ENCODE measurements at regions not wholly inside any gene's neighbourhood (a gene's known extent, or its start where the extent isn't known, plus 50 kb on each side); places are given as distances from the start of the nearest gene placed in this dataset.

DNA sequence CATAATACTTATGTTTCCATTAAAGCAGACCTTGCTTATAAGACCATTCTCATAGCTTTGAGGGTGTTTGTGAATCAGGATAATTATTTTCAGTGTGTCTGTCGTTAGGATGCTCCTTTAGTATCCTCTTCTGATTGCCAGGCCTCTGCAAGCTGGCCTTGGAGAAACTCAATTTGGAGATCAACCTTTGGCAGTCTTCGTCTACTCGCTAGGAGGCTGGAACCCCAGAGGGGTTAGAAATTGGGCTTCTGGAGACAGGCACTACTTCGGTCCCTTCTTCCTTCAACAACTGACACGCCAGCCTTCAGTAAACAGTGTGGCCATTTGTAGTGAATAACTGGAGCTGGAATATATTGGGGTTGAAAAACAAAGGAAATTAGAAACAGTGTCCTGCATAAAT is 100.8 kb upstream of the CITED2 start:
- TF ChIP-seq, protein P1, sequence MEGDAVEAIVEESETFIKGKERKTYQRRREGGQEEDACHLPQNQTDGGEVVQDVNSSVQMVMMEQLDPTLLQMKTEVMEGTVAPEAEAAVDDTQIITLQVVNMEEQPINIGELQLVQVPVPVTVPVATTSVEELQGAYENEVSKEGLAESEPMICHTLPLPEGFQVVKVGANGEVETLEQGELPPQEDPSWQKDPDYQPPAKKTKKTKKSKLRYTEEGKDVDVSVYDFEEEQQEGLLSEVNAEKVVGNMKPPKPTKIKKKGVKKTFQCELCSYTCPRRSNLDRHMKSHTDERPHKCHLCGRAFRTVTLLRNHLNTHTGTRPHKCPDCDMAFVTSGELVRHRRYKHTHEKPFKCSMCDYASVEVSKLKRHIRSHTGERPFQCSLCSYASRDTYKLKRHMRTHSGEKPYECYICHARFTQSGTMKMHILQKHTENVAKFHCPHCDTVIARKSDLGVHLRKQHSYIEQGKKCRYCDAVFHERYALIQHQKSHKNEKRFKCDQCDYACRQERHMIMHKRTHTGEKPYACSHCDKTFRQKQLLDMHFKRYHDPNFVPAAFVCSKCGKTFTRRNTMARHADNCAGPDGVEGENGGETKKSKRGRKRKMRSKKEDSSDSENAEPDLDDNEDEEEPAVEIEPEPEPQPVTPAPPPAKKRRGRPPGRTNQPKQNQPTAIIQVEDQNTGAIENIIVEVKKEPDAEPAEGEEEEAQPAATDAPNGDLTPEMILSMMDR (IDR thresholded peaks at IDR 0.05; ENCODE audit: unreplicated experiment), result no peak
- no TSS peak for BruUV-seq (replicated peaks)
- no peak for DNase-seq (ENCODE audit: unreplicated experiment)
- ChIA-PET CTCF (no interaction called here), POLR2A (no interaction called here)
- no peaks in the 10 kb centered on the region for H3K27me3 Mint-ChIP-seq (ENCODE audit: insufficient read depth, unreplicated experiment)
- H3K9me3 Mint-ChIP-seq (ENCODE audit: unreplicated experiment), result no peaks in the 10 kb centered on the region
- intact Hi-C loops (cut with micrococcal nuclease), result no loop called here
- peaks cover 6% of the 10 kb centered on the region for H3K4me1 Mint-ChIP-seq (ENCODE audit: insufficient read depth, unreplicated experiment)
- no peaks in the 10 kb centered on the region for H3K36me3 Mint-ChIP-seq (ENCODE audit: insufficient read depth, unreplicated experiment)
- no peak overlapping the region for H3K27ac Mint-ChIP-seq (ENCODE audit: low read depth, unreplicated experiment)
- no peak overlapping the region for H3K4me3 Mint-ChIP-seq (ENCODE audit: unreplicated experiment)

DNA sequence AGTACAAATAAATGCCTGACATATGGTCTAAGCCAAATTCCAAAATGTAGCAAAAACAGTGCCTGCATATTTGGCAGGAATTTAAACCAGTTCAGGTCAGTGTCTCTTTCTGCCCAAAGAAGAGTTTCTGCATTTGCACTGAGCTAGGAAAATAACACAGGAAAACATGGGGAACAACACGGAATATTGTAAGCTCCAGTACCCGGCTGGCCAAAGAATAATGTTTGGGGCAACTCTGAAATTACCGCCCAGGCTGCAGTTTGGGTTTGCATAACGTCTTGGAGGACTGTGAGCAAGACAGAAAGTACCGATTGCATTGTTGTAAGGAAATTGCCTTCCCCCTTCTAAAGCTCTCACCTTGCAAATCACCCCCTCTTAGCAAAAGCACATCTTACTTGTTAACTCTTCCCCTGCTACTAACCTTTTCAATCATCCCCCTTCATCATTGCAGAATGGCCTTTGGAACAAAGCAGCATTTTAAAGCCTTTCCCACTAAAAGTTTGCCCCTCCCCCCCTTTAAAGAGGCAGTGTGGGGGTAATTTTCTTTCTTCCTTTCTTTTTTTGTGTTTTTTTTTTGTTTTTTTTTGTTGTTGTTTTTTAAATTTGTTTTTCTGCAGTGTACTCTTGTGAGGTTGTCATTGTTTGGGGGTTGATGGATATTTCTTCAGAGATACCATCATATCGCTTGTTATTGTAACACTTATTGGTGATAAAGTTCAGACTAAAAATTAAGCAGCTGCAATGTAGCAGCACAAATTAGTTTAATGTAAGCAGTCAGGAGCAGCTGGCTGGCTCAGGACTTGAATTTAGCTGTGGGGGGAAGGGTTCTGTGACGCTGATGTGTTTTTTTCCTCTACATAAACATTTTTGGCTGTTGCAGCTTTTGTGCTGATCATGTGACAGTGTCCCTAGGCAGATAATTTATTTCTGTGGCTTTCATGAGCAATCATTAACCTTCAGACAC is 100.0 kb upstream of the CITED2 start:
- intact Hi-C loops (cut with micrococcal nuclease), result no loop called here
- ChIA-PET POLR2A (interaction anchor here (0.5 to 1.4 kb wide), 5 partner anchors 12 to 690 kb away, joined by 3 to 6 read pairs (median 4); no protein-coding TSS in a partner anchor), CTCF (interaction anchor here (0.6 kb wide), 1 partner anchor 783 kb away, joined by 4 read pairs; no protein-coding TSS in a partner anchor)
- Mint-ChIP-seq H3K4me3 (ENCODE audit: unreplicated experiment) (no peak overlapping the region), H3K36me3 (ENCODE audit: insufficient read depth, unreplicated experiment) (no peaks in the 10 kb centered on the region), H3K27me3 (ENCODE audit: insufficient read depth, unreplicated experiment) (no peaks in the 10 kb centered on the region), H3K27ac (ENCODE audit: low read depth, unreplicated experiment) (no peak overlapping the region), H3K4me1 (ENCODE audit: insufficient read depth, unreplicated experiment) (peaks cover 6% of the 10 kb centered on the region), H3K9me3 (ENCODE audit: unreplicated experiment) (no peaks in the 10 kb centered on the region)
- DNase-seq (ENCODE audit: unreplicated experiment), result no peak
- TF ChIP-seq, protein P1 (IDR thresholded peaks at IDR 0.05; ENCODE audit: unreplicated experiment), result no peak
- no TSS peak for BruUV-seq (replicated peaks)

DNA sequence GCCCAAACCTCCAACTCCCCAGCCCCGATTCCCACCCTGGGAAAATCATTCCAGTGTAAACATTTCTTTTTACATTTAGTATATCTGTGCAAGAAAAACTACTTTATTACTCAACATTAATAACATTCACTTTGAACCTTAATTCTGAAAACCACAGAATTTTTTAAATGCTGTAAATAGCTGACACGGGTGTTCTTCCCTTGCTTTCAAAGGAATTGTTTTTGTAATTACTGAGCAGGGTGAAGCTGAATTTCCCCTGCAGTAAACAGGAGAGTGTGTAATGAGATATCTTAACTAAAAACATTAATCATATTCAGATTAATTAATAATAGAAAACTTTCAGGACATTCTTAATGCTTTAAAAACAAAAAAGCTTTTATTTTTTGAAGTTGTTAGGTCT is 99.3 kb upstream of the CITED2 start:
- CTCF ChIA-PET, result interaction anchor here (0.6 kb wide), 1 partner anchor 783 kb away, joined by 4 read pairs; no protein-coding TSS in a partner anchor

DNA sequence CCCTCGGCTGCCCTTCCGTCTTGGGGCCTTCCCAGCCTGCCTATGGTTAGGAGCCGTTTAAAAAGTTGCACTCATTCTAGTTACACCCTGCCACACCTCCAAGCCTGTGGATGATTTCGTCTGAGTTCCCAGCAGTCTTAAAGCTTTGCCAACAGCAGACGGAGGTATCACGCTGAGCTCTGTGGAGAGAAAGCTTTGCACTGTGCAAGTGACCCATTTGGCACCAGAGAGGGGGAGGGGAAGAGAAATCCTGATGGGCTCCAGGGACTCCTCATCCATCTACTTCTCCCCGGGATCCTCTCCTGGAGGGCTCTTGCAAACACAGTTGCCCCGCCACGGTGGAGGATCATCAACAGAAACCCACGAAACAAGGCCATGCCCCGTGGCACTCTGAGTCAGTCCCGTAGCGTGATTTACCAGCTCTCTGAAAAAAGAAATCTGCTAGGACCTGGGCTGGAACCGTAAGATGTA is 98.8 kb upstream of the CITED2 start:
- H3K4me3 Mint-ChIP-seq (ENCODE audit: unreplicated experiment), result no peak overlapping the region
- ChIA-PET POLR2A (interaction anchor here (0.6 to 1.4 kb wide), 4 partner anchors 13 to 1582 kb away, joined by 3 to 5 read pairs (median 4); no protein-coding TSS in a partner anchor), CTCF (no interaction called here)
- no peaks in the 10 kb centered on the region for H3K9me3 Mint-ChIP-seq (ENCODE audit: unreplicated experiment)
- TF ChIP-seq, protein P1 (IDR thresholded peaks at IDR 0.05; ENCODE audit: unreplicated experiment), result no peak
- peaks cover 11% of the 10 kb centered on the region for H3K4me1 Mint-ChIP-seq (ENCODE audit: insufficient read depth, unreplicated experiment)
- no peak for DNase-seq (ENCODE audit: unreplicated experiment)
- H3K27ac Mint-ChIP-seq (ENCODE audit: low read depth, unreplicated experiment), result no peak overlapping the region
- BruUV-seq (replicated peaks), result no TSS peak
- intact Hi-C loops (cut with micrococcal nuclease), result no loop called here
- H3K27me3 Mint-ChIP-seq (ENCODE audit: insufficient read depth, unreplicated experiment), result no peaks in the 10 kb centered on the region
- no peaks in the 10 kb centered on the region for H3K36me3 Mint-ChIP-seq (ENCODE audit: insufficient read depth, unreplicated experiment)

More for the DNA sequence above, 99.3 kb upstream of the CITED2 start:
- H3K4me3 Mint-ChIP-seq (ENCODE audit: unreplicated experiment), result no peak overlapping the region
- no peaks in the 10 kb centered on the region for H3K36me3 Mint-ChIP-seq (ENCODE audit: insufficient read depth, unreplicated experiment)
- no peaks in the 10 kb centered on the region for H3K27me3 Mint-ChIP-seq (ENCODE audit: insufficient read depth, unreplicated experiment)
- TF ChIP-seq, protein P1 (IDR thresholded peaks at IDR 0.05; ENCODE audit: unreplicated experiment), result no peak
- peaks cover 6% of the 10 kb centered on the region for H3K4me1 Mint-ChIP-seq (ENCODE audit: insufficient read depth, unreplicated experiment)
- DNase-seq (ENCODE audit: unreplicated experiment), result no peak
- H3K9me3 Mint-ChIP-seq (ENCODE audit: unreplicated experiment), result no peaks in the 10 kb centered on the region
- intact Hi-C loops (cut with micrococcal nuclease), result no loop called here
- H3K27ac Mint-ChIP-seq (ENCODE audit: low read depth, unreplicated experiment), result no peak overlapping the region
- POLR2A ChIA-PET, result interaction anchor here (0.6 to 1.4 kb wide), 5 partner anchors 12 to 1582 kb away, joined by 3 to 6 read pairs (median 4); no protein-coding TSS in a partner anchor
- BruUV-seq (replicated peaks), result no TSS peak

Data from MCF 10A (cell line).